D341Med (cell line): ENCODE measurements at regions not wholly inside any gene's neighbourhood (a gene's known extent, or its start where the extent isn't known, plus 50 kb on each side); places are given as distances from the start of the nearest gene placed in this dataset.
"Not testable (repeated sequence)": the region's sequence is repeated elsewhere in the genome, so short reads cannot be mapped to it uniquely, and the experiment has no call there.

ENCODE experiments used
- DNase-seq: peaks from one replicate; pipeline ENCODE4 v3.0.0; 2012; ENCODE audit warnings: low spot score

DNA sequence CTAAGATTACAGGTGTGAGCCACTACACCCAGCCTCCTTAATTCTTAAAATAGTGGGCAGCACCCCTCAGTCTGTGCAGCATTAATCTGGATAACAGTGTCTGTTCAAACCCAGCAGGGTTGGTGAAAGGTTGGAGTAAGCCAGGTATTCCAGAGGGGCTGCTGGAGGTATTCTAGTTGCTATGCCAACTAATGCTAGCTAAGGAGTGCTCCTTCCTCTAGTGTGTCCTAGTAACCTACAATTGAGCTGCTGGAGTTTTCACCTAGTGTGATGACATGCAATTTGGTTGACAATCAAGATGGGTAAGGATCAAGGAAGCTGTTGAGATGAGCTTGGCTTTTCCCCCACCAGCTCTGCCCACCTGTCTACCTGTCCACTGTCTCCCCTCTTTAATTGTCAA, 100.2 kb upstream of the IPO9 start:
- no peak for DNase-seq

GRCh38 chr1:201729973-201730608, 98.9 kb upstream of the IPO9 start:
- DNase-seq = no peak

DNA sequence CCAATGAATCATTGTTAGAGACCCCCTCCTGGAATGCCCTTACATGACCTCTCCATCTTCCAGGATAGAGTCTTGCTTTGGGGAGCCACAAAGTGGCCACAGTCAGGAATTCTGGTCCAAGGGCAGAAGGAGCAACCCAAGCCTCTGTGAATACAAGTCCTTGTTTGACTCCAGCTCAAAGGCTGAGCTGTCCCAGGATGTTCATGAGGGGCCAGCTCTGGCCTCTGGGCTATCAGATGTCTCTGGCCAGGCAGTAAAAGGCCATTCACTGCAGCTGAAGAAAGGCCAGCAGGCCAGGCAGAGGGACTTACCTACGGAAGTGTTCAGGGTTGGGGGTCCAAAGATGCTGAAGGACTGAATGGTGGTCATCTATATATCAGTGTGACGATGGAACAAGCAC, 98.3 kb upstream of the IPO9 start:
- no peak for DNase-seq

GRCh38 chr1:201731142-201731541, 97.8 kb upstream of the IPO9 start:
- no peak for DNase-seq

- no peak for DNase-seq
Measured at GRCh38 chr1:201731592-201731991, 97.4 kb upstream of the IPO9 start.

DNA sequence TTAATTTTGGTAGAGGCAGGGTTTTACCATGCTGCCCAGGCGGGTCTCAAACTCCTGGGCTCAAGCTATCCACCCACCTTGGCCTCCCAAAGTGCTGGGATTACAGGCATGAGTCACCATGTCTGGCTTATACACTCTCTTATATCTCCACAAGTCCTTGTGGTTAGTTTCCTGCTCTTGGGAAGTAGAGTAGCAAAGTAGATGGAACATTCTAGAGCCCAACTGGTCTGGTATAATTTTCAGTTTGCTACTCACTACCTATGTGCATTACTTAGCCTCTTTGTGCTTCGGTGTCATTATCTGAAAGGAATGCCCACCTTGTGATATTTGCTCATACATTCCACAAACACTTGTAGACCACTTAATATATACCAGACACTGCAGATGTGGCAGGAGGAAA, 96.6 kb upstream of the IPO9 start:
- DNase-seq = no peak

- DNase-seq = not testable (repeated sequence)
Measured at GRCh38 chr1:201734221-201734620, 94.7 kb upstream of the IPO9 start.

DNA sequence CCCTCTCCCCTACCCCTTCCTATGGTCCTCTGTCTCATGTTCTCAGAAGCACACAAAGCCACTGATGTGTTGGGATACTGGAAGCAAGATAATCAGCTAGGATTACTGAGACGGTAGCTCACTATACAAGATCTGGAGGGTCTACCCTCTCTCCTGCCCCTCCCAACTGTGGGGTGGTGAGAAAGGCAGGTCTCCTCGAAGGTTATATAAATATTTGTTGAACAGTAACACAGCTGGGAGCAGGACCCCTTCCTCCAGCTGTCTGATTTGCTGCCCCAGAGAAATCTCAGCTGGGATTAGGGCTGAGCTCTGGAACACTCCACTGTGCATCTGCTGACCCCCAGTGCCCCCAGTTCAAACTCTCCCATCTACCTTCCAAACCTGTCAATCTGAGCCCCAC, 94.2 kb upstream of the IPO9 start:
- DNase-seq = no peak

- no peak for DNase-seq
Measured at GRCh38 chr1:201736707-201737320, 92.1 kb upstream of the IPO9 start.

DNA sequence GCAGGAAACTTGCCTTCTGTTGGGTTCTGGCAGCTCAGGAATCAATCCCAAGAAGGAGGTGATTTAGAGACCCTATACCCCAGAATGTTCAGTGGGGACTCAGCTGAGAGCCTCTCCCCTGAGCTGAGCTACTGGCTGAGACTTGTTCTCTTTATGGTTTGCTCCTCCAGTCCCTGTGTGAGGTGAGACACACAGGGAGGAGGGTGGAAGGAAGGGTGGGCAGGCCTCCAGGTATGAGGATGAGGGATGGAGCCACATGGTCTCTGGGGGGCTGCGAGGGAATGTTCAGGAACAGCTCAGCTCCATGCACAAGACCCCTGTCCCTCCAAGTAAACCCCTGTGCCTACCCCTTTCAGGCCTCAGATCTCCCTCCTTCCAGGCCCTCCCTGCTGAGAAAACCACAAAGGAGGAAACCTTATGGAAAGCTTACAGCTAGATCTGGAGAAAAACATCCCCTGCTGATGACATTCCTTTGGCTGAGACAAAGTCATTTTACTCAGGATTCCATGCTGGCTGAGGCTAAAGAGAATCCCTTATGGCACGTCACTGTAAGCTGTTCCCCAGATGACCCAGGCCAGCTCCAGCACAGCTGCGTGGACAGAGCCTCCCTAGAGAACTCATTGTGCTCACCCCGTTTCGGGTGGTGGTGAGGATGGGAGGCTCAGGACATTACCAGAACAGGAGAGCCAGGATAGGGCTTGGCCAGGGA, 91.5 kb upstream of the IPO9 start:
- DNase-seq = no peak

- DNase-seq = no peak
Measured at GRCh38 chr1:201739080-201739479, 89.9 kb upstream of the IPO9 start.

DNA sequence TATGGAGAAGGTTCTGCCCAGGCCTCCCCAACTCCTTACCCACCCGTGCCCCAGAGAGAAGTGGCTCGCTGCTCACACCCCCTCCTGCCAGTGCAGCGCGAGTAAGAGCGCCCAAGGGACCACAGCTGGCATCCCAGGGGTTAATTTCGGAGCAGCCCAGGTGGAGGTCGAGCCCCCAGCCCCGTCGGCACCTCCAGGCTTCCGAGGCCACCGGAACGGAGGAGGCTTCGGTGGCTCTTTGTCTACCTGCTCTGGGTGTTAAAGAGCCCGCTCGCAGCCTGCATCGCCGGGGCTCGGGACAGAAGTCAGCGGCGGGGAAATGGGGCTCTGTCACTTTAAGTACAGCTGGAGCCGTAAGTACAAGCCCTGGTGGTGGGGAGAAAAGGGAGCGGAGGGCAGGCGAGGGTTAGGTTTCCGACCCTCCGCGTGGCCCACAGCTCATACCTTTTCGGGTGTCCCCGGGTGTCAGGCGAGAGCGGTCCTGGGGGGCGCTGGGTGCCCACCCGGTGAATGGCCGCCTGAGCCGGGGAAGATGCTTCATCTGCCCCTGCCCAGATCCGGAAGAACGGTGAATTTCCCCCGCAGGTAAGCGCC, 89.4 kb upstream of the IPO9 start:
- peak; percentile 54 for DNase-seq

DNA sequence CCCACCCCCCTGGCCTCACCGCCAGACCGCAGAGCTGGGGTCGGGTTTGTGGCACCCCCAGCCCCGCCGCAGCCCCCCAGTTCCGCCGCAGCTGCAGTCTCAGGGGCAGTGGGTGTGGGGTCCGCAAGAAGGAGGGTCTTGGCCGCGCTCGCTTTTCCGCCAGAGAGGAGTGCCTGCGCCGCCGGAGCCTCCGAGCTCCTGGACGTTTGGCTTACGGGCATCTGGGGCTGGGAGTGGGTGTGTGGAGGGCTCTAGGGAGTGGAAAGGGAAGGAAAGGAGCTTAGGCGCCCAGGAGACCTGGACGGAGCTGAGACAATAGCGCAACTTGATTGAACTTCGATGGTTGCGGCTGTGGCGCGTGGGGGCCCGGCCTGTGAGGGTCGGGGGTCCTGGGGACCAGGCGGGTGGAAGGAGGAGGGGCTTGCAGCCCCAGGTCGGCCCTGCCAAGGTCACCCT, 88.8 kb upstream of the IPO9 start:
- DNase-seq = no peak

DNA sequence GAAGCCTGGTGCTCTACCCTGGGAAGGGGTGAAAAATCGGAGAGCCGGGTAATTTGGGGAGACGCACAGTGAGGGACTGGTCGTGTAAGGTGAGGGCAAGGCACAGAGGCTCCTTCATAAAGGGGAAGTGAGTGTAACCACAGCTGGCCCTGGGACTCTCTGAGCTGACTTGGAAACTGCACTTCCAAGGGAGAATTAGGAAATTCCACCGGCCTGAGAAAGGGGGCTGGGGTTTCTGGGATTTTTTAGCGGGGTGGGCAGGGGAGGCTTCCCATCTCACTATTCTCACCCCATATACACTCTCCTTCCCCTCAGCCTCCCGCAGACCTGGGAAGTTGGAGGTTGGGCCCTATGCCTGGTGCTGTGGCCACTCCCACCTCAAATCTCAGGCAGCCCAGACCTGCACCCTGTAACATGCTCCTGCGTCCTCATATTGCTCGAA, 88.3 kb upstream of the IPO9 start:
- DNase-seq = no peak

DNA sequence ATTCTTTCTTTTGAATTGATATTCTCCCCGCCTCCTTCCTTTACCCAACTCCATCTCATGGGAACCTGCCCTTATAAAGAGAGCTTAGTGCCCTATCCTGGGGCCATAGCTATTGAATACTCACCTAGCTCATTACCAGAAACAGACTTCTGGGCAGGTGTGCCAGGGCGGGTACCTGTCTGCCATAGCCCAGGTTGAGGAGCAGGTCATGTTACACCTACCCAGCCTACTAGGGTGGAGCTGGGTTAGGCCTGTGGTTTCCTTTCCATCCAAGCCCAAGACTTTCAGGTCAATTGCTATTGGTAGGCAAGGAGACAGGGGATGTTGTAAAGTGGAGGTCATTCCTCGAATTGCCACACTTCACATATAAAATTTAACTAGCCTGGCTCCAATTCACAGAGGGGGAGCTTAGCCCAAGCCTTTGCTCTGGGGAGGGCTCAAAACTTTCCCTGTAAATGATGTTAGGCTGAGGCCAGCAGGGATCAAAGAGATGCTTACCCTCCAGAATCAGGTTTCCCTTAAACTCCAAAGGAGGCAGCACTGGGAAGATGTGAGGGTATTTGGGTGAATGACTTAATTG, 87.1 kb upstream of the IPO9 start:
- no peak for DNase-seq

DNA sequence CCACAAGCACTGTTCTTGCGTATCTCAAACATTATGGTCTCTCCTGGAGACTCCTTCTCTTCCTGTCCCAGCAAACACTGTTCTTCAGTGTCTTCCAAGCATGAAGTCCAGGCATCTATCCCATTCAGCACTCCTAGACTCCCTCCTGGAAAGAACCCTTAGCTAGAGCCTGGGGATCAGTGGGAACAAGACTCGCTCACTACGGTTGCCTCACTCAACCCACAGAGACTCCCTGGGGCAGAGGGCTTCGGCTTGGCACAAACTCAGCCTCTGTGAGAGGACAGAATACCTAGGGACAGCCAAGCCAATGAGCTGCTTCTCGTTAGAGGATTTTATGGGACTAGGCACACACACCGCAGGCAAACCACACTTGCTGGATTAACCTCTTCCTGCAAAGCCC, 86.5 kb upstream of the IPO9 start:
- DNase-seq = no peak

- DNase-seq = no peak
Measured at GRCh38 chr1:201742955-201743805, 85.8 kb upstream of the IPO9 start.

GRCh38 chr1:201745023-201745422, 83.9 kb upstream of the IPO9 start:
- no peak for DNase-seq

DNA sequence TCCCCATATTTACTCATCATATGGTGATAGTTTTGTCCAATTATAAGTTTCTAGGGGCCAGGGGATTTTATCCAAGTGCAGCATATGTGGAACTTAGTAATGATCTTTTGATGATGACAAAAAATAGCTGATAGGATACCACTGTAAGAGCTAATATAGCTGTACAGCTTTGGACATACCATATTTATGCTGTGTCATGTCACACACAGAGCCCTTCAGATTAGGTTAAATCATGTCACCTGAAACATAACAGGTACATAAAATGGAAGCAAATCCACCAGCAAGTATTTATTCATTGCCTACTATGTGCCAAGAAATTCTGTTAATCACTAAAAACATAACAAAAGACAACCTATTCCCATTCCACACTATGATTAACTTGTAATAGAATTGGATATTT, 82.8 kb upstream of the IPO9 start:
- no peak for DNase-seq

DNA sequence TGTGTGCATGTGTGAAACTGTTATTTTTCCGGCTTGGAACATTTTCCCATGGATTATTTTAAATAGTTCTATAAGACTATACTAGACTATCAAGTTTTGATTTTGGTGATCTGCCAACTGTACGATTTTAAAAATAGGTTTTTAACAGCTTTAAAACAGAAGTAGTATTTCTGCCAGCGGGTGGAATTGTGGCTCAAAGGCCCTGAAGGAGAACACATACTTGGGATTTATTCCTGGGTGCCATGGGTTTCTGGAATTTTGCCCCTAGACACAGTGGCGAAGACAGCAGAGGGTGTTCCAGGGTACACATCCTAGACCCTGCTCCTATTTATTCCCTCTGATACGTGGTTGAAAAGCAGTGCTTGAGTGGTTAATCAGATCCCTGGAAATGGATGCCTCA, 81.7 kb upstream of the IPO9 start:
- DNase-seq = no peak

DNA sequence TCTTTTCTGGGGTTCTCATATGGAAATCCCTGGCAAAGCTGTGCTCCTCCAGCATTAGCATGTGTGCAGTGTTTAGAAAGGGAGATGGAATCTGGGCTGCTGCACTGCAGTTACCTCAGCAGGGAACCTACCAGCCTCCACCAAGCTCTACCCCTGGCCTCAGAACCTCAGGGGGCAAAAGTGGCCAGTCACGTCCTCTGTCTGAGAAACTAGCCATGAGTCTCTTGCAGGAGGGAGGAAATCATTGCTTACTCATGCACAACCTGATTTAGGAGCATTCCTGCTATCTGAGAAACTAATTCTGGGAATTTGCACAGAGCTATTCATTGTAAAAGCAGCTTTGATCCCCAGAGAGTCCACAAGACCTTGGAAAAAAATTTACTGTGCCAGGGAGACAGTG, 80.6 kb upstream of the IPO9 start:
- no peak for DNase-seq
